ENCODE measurements at regions not wholly inside any gene's neighbourhood (a gene's known extent, or its start where the extent isn't known, plus 50 kb on each side); places are given as distances from the start of the nearest gene placed in this dataset.

GRCh38 chr11:121927097-121927785, 188.8 kb downstream of the BLID start:
- H3F3A ChIP-seq (ENCODE audit: low read depth), result peaks cover 15% of the 10 kb centered on the region
- no peak for DNase-seq (ENCODE audit: low spot score)
- Mint-ChIP-seq H3K27ac (no peak overlapping the region), H3K4me3 (no peak overlapping the region), H3K36me3 (no peaks in the 10 kb centered on the region), H3K4me1 (peaks cover 26% of the 10 kb centered on the region), H3K27me3 (ENCODE audit: insufficient read depth, low read depth) (peaks cover 2% of the 10 kb centered on the region), H3K9me3 (peaks cover 2% of the 10 kb centered on the region)
- H2AFZ ChIP-seq (replicated peaks), result no peak overlapping the region
- peaks cover 31% of the 10 kb centered on the region for H3K4me1 ChIP-seq
- H3K36me3 ChIP-seq, result no peaks in the 10 kb centered on the region
- H3K4me3 ChIP-seq, result no peak overlapping the region
- H3K4me2 ChIP-seq, result no peak overlapping the region
- H3K27me3 ChIP-seq, result peaks cover 11% of the 10 kb centered on the region
- H3K79me2 ChIP-seq (ENCODE audit: low read depth), result no peaks in the 10 kb centered on the region
- no peak overlapping the region for H3K9ac ChIP-seq
- no peak overlapping the region for H3K27ac ChIP-seq
- H3K9me3 ChIP-seq (ENCODE audit: low read depth), result no peaks in the 10 kb centered on the region
- TF ChIP-seq, protein P1, sequence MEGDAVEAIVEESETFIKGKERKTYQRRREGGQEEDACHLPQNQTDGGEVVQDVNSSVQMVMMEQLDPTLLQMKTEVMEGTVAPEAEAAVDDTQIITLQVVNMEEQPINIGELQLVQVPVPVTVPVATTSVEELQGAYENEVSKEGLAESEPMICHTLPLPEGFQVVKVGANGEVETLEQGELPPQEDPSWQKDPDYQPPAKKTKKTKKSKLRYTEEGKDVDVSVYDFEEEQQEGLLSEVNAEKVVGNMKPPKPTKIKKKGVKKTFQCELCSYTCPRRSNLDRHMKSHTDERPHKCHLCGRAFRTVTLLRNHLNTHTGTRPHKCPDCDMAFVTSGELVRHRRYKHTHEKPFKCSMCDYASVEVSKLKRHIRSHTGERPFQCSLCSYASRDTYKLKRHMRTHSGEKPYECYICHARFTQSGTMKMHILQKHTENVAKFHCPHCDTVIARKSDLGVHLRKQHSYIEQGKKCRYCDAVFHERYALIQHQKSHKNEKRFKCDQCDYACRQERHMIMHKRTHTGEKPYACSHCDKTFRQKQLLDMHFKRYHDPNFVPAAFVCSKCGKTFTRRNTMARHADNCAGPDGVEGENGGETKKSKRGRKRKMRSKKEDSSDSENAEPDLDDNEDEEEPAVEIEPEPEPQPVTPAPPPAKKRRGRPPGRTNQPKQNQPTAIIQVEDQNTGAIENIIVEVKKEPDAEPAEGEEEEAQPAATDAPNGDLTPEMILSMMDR (IDR thresholded peaks at IDR 0.05), result no peak
- TF ChIP-seq EZH2phosphoT487 (IDR thresholded peaks at IDR 0.05) (no peak), EZH2 (IDR thresholded peaks at IDR 0.05) (no peak)
- H4K20me1 ChIP-seq (ENCODE audit: low read depth), result peaks cover 8% of the 10 kb centered on the region

DNA sequence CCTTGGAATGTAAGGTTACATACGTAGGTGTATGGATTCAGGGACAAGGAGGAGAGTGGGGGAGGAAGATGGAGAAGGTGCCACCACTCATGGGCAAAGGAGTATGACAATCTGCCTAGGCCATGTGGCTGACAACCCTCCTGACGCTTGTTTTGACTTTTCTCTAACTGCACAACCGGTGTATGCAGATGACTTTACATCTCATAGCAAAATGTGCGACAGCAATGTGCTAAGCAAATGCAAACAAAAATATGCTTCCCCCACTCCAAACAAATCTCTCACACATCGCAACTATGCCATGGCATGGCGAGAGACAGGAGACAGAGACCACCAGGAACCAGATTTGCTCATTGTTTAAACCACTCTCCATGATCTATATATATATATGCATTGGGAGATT, 191.8 kb downstream of the BLID start:
- Mint-ChIP-seq H3K36me3 (no peaks in the 10 kb centered on the region), H3K27me3 (ENCODE audit: insufficient read depth, low read depth) (peaks cover 2% of the 10 kb centered on the region), H3K4me1 (peaks cover 19% of the 10 kb centered on the region), H3K4me3 (no peak overlapping the region), H3K27ac (no peak overlapping the region), H3K9me3 (peaks cover 2% of the 10 kb centered on the region)
- Histone ChIP-seq H3K36me3 (no peaks in the 10 kb centered on the region), H3K27me3 (no peaks in the 10 kb centered on the region), H4K20me1 (ENCODE audit: low read depth) (peaks cover 5% of the 10 kb centered on the region), H2AFZ (replicated peaks) (no peak overlapping the region), H3K4me1 (peaks cover 17% of the 10 kb centered on the region), H3K4me2 (no peak overlapping the region), H3K27ac (no peak overlapping the region), H3K9ac (no peak overlapping the region), H3F3A (ENCODE audit: low read depth) (peaks cover 11% of the 10 kb centered on the region), H3K9me3 (ENCODE audit: low read depth) (no peaks in the 10 kb centered on the region), H3K79me2 (ENCODE audit: low read depth) (no peaks in the 10 kb centered on the region), H3K4me3 (no peak overlapping the region)
- DNase-seq (ENCODE audit: low spot score), result no peak
- no peak for TF ChIP-seq EZH2 (IDR thresholded peaks at IDR 0.05)
- TF ChIP-seq, protein P1 (IDR thresholded peaks at IDR 0.05), result no peak
- TF ChIP-seq EZH2phosphoT487 (IDR thresholded peaks at IDR 0.05), result no peak

- H3K4me3 ChIP-seq, result no peak overlapping the region
- TF ChIP-seq, protein P1 (IDR thresholded peaks at IDR 0.05), result no peak
- TF ChIP-seq EZH2phosphoT487 (IDR thresholded peaks at IDR 0.05) (no peak), EZH2 (IDR thresholded peaks at IDR 0.05) (no peak)
- Mint-ChIP-seq H3K36me3 (no peaks in the 10 kb centered on the region), H3K27ac (no peak overlapping the region), H3K27me3 (ENCODE audit: insufficient read depth, low read depth) (no peaks in the 10 kb centered on the region), H3K4me1 (peaks cover 4% of the 10 kb centered on the region), H3K4me3 (no peak overlapping the region), H3K9me3 (no peaks in the 10 kb centered on the region)
- H3K9ac ChIP-seq, result no peak overlapping the region
- H3K27me3 ChIP-seq, result no peaks in the 10 kb centered on the region
- no peaks in the 10 kb centered on the region for H4K20me1 ChIP-seq (ENCODE audit: low read depth)
- H3K36me3 ChIP-seq, result no peaks in the 10 kb centered on the region
- no peak overlapping the region for H3K27ac ChIP-seq
- no peaks in the 10 kb centered on the region for H3K9me3 ChIP-seq (ENCODE audit: low read depth)
- H3F3A ChIP-seq (ENCODE audit: low read depth), result no peaks in the 10 kb centered on the region
- no peaks in the 10 kb centered on the region for H3K4me1 ChIP-seq
- H2AFZ ChIP-seq (replicated peaks), result no peak overlapping the region
- no peak for DNase-seq (ENCODE audit: low spot score)
- no peaks in the 10 kb centered on the region for H3K79me2 ChIP-seq (ENCODE audit: low read depth)
- no peak overlapping the region for H3K4me2 ChIP-seq
Measured at GRCh38 chr11:121917482-121917881, 198.5 kb downstream of the BLID start.
